SK-N-MC (cell line): ENCODE measurements at regions not wholly inside any gene's neighbourhood (a gene's known extent, or its start where the extent isn't known, plus 50 kb on each side); places are given as distances from the start of the nearest gene placed in this dataset.

Experiments
- EZH2 ChIP-seq: fragments of 200-600 bp; sonication (generic); IDR thresholded peaks from one replicate; pipeline ENCODE4 v1.6.1; 2017; ENCODE audit warnings: antibody characterized with exemption
- POLR2AphosphoS5 ChIP-seq: IDR thresholded peaks from 2 replicates; pipeline ENCODE4 v1.6.1; 2012; ENCODE audit warnings: mild to moderate bottlenecking, low read depth, low read length, borderline replicate concordance

DNA sequence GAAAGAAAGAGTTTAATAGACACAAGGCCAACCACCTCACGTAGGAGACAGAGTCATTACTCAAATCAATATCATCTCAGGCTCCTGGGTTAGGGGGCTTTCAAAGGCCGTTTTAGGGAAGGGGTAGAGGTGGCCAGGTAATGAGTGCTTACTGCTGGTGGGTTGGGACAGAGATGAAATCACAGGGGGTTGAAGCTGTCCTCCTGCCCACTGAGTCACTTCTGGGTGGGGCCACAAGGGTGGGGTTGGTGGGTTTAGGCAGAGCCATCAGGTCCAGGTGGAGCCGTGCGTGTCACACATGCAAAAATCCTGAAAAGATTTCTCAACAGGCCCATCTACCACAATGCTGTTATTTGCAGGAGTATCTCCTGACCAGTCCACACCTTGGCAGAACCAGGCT lies 167.0 kb upstream of the EXOC2 start:
- TF ChIP-seq EZH2 (no peak), POLR2AphosphoS5 (no peak)
